ENCODE measurements at regions not wholly inside any gene's neighbourhood (a gene's known extent, or its start where the extent isn't known, plus 50 kb on each side); places are given as distances from the start of the nearest gene placed in this dataset.

DNA sequence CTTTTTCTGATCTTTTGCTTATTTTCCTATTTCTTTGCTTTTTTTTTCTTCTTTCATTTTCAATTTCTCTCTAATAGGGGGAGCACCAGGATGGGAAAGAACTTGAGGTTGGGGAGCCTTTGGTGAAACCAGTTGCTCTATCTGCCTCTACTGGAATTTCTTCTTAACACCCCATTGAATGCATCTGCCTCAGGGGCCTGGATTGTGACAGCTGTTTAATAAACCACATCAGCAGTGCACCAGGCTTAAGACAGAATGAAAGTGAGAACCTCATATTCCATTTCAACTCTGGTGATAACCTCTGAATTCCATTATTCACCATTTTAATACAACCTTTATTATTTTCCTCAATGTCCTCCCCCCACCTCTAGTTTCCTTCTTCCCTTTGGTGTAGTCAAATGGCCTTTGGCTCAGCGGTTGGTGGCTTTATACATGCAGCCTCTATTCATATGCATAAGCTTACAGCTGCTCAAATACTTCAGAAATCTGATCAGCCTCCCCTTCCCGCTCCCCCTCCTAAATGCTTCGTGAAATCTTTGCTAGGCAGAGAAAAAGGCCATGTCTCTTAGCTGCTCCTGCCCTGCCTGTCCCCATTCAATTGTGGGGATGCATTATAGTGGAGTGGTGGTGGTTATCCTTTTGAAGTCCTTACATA is 537.3 kb upstream of the PLXNA2 start:
- TF ChIP-seq REST (IDR thresholded peaks at IDR 0.05; ENCODE audit: insufficient read depth in 1 of 2, low read depth in 2 of 2, low read length in 1 of 2) (no peak), POLR2AphosphoS5 (IDR thresholded peaks at IDR 0.05; ENCODE audit: low read depth, low read length) (no peak), CTCF (IDR thresholded peaks at IDR 0.05) (no peak), SIN3A (IDR thresholded peaks at IDR 0.05; ENCODE audit: borderline replicate concordance, insufficient read depth, low read depth, low read length) (no peak), TCF7L2 (IDR thresholded peaks at IDR 0.05; ENCODE audit: low read depth, low read length) (no peak)
